Muscle layer of duodenum (tissue), 2 donors: ENCODE measurements at regions not wholly inside any gene's neighbourhood (a gene's known extent, or its start where the extent isn't known, plus 50 kb on each side); places are given as distances from the start of the nearest gene placed in this dataset.

Experiments
- H3K27ac ChIP-seq: one replicate; pipeline ENCODE4 v1.7.0; 2013; ENCODE audit warnings: mild to moderate bottlenecking, low read length
- H3K27me3 ChIP-seq: one replicate; pipeline ENCODE4 v1.7.0; 2013; ENCODE audit warnings: low read depth, mild to moderate bottlenecking, control low read depth, low read length
- H3K36me3 ChIP-seq, 2 donors: one replicate each; pipeline ENCODE4 v1.7.0; 2013; ENCODE audit warnings: low read length in 2 of 2, control low read depth in 1 of 2, mild to moderate bottlenecking in 1 of 2; ENCODE audit not compliant: insufficient read depth in 2 of 2, control insufficient read depth in 1 of 2
- H3K4me1 ChIP-seq, 2 donors: one replicate each; pipeline ENCODE4 v1.7.0; 2013; ENCODE audit warnings: low read length in 2 of 2, mild to moderate bottlenecking in 2 of 2, control low read depth in 1 of 2, moderate library complexity in 1 of 2; ENCODE audit not compliant: insufficient read depth in 2 of 2, control insufficient read depth in 1 of 2
- H3K4me3 ChIP-seq, 2 donors: one replicate each; pipeline ENCODE4 v1.7.0; 2013; ENCODE audit warnings: low read length in 2 of 2, low read depth in 1 of 2, mild to moderate bottlenecking in 1 of 2
- H3K9me3 ChIP-seq, 2 donors: one replicate each; pipeline ENCODE4 v1.7.0; 2013; ENCODE audit warnings: low read length in 2 of 2, control low read depth in 1 of 2, mild to moderate bottlenecking in 1 of 2; ENCODE audit not compliant: control insufficient read depth in 1 of 2
- donor health status: healthy.

- Histone ChIP-seq H3K9me3 (no peaks in the 10 kb centered on the region), H3K27ac (no peak overlapping the region), H3K27me3 (no peaks in the 10 kb centered on the region), H3K36me3 (no peaks in the 10 kb centered on the region), H3K4me1 (peaks cover 0 to 23% of the 10 kb centered on the region in 2 donors), H3K4me3 (no peak overlapping the region)
These were observed 108.0 kb upstream of the TARS1 start for GRCh38 chr5:33332804-33333203.

GRCh38 chr5:33334829-33335228 lies 105.9 kb upstream of the TARS1 start:
- H3K4me1 ChIP-seq: peaks cover 0 to 15% of the 10 kb centered on the region in 2 donors
- H3K4me3 ChIP-seq: no peak overlapping the region
- H3K27ac ChIP-seq: no peak overlapping the region

GRCh38 chr5:33336891-33337636 lies 103.7 kb upstream of the TARS1 start:
- H3K27ac ChIP-seq: no peak overlapping the region
- no peak overlapping the region for H3K4me3 ChIP-seq
- H3K27me3 ChIP-seq: no peaks in the 10 kb centered on the region
- no peaks in the 10 kb centered on the region for H3K4me1 ChIP-seq
- no peaks in the 10 kb centered on the region for H3K9me3 ChIP-seq
- H3K36me3 ChIP-seq: no peaks in the 10 kb centered on the region

More at GRCh38 chr5:33334829-33335228, 105.9 kb upstream of the TARS1 start:
- Histone ChIP-seq H3K36me3 (no peaks in the 10 kb centered on the region), H3K9me3 (no peaks in the 10 kb centered on the region), H3K27me3 (no peaks in the 10 kb centered on the region)

GRCh38 chr5:33337637-33337992 lies 103.2 kb upstream of the TARS1 start:
- Histone ChIP-seq H3K27ac (no peak overlapping the region), H3K4me3 (no peak overlapping the region), H3K27me3 (no peaks in the 10 kb centered on the region), H3K36me3 (no peaks in the 10 kb centered on the region), H3K9me3 (no peaks in the 10 kb centered on the region), H3K4me1 (no peaks in the 10 kb centered on the region)

GRCh38 chr5:33338336-33339110 lies 102.2 kb upstream of the TARS1 start:
- Histone ChIP-seq H3K27ac (no peak overlapping the region), H3K4me3 (no peak overlapping the region), H3K27me3 (no peaks in the 10 kb centered on the region), H3K4me1 (no peaks in the 10 kb centered on the region), H3K36me3 (no peaks in the 10 kb centered on the region), H3K9me3 (no peaks in the 10 kb centered on the region)

GRCh38 chr5:33339413-33339812 lies 101.4 kb upstream of the TARS1 start:
- Histone ChIP-seq H3K36me3 (no peaks in the 10 kb centered on the region), H3K4me1 (no peaks in the 10 kb centered on the region), H3K9me3 (no peaks in the 10 kb centered on the region), H3K27ac (no peak overlapping the region), H3K4me3 (no peak overlapping the region), H3K27me3 (no peaks in the 10 kb centered on the region)

GRCh38 chr5:33340195-33340594 lies 100.6 kb upstream of the TARS1 start:
- H3K27me3 ChIP-seq: no peaks in the 10 kb centered on the region
- H3K36me3 ChIP-seq: no peaks in the 10 kb centered on the region
- H3K27ac ChIP-seq: no peak overlapping the region
- no peaks in the 10 kb centered on the region for H3K9me3 ChIP-seq
- H3K4me3 ChIP-seq: no peak overlapping the region
- H3K4me1 ChIP-seq: no peaks in the 10 kb centered on the region

GRCh38 chr5:33341351-33341750 lies 99.4 kb upstream of the TARS1 start:
- Histone ChIP-seq H3K27me3 (no peaks in the 10 kb centered on the region), H3K27ac (no peak overlapping the region), H3K36me3 (no peaks in the 10 kb centered on the region), H3K4me1 (no peaks in the 10 kb centered on the region), H3K4me3 (no peak overlapping the region), H3K9me3 (no peaks in the 10 kb centered on the region)

GRCh38 chr5:33343676-33344327 lies 97.0 kb upstream of the TARS1 start:
- Histone ChIP-seq H3K27me3 (no peaks in the 10 kb centered on the region), H3K36me3 (no peaks in the 10 kb centered on the region), H3K4me3 (no peak overlapping the region), H3K27ac (no peak overlapping the region), H3K4me1 (no peaks in the 10 kb centered on the region), H3K9me3 (no peaks in the 10 kb centered on the region)

GRCh38 chr5:33346534-33346933 lies 94.2 kb upstream of the TARS1 start:
- H3K36me3 ChIP-seq: no peaks in the 10 kb centered on the region
- no peaks in the 10 kb centered on the region for H3K9me3 ChIP-seq
- H3K4me3 ChIP-seq: no peak overlapping the region
- no peaks in the 10 kb centered on the region for H3K27me3 ChIP-seq
- no peaks in the 10 kb centered on the region for H3K4me1 ChIP-seq
- no peak overlapping the region for H3K27ac ChIP-seq

GRCh38 chr5:33361781-33362180 lies 79.0 kb upstream of the TARS1 start:
- no peak overlapping the region for H3K4me3 ChIP-seq
- peaks cover 0 to 4% of the 10 kb centered on the region in 2 donors for H3K4me1 ChIP-seq
- no peaks in the 10 kb centered on the region for H3K27me3 ChIP-seq
- H3K27ac ChIP-seq: no peak overlapping the region
- no peaks in the 10 kb centered on the region for H3K36me3 ChIP-seq
- H3K9me3 ChIP-seq: peaks cover 0 to 2% of the 10 kb centered on the region in 2 donors
